HPDE6-E6E7 (cell line): ENCODE measurements at regions not wholly inside any gene's neighbourhood (a gene's known extent, or its start where the extent isn't known, plus 50 kb on each side); places are given as distances from the start of the nearest gene placed in this dataset.

Experiments
- DNase-seq: peaks from one replicate; pipeline ENCODE4 v3.0.0; 2011; ENCODE audit warnings: missing footprints; ENCODE audit errors: extremely low spot score

DNA sequence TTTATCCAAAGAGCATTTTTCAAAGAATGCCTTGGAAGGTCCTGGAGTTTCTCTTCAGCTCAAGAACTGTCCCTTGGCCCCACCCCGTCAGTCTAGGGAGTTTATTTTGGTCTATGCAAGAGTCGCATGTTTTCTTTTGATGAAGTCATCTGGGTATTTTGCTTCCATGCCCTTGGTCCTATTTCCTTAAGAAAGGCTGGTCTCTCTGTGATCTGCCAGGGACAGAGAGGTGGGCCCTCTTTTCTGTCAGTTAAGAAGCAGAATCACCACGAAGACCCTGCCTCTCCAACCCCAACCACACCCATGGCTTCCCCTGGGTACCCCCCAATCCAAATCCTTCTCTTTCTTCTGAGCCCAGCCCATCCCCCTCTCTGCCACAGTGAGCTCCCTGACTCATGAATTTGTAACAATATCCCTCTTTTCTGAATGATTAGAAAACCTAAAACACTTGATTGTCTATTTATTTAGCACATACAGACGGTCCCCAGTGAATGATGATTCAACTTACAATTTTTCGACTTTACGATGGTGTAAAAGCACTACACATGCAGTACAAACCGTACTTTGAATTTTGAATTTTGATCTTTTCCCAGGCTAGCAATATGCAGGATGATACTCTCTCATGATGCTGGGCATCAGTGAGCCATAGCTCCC is 163.5 kb upstream of the ADRA1B start:
- no peak for DNase-seq

DNA sequence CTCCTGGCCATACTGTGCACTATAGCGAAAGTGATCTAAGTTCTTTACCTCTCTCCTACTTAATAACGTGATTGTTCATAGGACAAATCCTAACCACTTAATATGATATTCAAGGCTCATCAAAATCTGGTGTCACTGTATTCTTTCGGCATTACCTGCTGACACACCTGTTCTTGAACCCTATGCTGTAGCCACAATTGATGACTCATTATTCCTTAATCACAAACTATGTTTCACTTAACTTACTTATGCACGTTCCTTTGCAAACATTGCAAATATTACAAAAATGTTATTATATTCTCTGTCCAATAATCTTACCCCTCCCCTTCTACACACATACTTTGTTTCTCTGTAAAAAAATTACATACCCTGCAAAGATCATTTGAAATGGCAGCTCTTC is 158.1 kb upstream of the ADRA1B start:
- DNase-seq = no peak

DNA sequence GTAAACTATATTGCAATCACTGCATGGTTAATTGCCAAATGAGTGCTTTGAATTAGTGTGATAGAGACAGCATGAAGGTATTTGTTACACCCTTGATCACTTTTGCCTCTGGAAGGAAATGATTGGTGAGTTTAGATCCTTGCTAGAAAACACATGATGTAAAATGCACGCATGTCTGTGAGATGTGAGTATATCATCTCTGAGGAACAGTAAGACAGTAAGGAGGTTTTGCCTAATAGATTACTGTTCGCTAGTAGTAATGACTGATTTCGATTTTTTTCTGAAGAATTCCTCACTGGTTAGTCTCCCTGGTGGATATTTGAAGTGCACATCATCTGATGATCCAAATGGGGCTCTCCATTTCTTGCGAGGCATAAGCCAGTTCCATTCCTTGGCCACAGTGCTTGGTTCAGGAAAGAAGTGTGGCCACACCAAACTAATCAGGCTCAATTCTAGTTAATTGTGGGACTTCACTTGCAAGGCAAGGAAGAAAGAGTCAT is 156.4 kb upstream of the ADRA1B start:
- DNase-seq = no peak

DNA sequence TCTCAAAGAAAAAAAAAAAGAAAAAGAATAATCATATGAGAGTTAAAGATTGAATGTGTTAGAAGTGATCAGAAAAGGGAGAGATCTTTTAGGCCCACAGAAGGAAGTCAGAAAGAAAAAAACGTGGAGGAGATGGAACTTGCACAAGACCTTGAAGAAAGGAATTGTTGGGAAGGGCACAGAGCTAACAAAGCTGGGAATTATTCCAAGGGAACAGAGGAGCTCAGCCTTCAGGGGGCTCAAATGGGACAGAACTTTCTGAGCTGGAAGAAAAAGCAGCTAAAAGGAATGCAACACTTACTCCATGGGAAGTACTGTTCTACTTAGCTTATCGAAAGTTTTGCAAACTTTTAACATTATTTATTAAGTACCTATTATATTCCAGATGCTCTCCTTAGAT is 153.4 kb upstream of the ADRA1B start:
- DNase-seq = no peak

DNA sequence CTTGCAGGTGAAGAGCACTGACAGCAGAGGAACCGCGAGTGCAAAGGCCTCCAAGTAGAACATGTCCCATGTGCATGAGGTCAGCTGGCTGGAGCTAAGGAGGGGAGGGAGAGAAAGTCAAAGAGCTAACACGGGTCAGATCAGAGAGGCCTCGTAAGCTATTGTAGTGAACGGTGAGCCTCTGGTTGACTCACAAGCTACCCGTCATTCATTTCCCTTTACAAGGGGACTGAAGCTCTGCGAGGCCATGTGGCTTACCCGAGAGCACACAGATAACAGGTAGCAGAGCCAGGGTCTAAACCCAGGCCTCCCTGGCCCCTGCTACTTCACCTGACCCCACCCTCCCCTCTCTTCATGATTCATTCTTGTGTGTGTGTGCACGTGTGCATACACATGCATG is 152.7 kb upstream of the ADRA1B start:
- DNase-seq = no peak

DNA sequence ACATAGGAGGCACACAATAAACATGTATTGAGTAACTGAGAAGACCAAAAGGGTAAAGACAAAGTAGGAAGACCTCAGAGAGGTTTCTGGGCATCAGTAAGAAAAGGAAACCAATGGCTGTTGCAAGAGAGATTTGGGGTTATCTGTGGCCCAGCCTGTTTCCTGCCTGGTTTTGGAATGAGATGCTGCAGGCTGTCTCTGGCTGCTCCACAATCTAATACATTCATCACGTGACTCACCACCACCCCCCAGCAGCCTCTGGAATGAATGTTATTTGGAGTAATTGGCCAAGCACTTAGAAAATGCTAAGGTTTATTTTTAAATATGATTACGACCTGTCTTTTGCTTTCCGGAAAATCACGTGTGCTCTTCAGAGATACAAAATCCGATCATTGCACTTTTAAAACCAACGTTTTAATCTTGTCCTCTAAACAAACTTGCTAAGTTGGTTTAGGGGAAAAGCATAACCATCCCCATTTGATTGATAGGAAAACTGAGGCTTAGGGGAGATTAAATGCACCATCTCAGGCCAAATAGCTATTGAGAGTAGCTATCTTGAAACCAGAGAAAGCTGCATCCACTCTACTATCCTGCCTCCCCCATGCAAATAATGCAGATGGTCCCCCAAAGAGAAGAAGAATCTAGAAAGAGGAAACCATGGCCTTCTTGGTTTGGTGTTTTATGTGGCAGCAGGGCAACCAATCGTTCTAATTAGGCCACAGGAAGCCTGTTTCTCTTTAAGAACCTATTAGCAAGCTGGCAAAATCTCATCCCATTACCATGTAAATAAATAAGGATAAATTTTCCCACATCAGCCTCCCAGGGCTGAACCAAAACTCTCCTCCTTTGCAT is 151.8 kb upstream of the ADRA1B start:
- DNase-seq = no peak

DNA sequence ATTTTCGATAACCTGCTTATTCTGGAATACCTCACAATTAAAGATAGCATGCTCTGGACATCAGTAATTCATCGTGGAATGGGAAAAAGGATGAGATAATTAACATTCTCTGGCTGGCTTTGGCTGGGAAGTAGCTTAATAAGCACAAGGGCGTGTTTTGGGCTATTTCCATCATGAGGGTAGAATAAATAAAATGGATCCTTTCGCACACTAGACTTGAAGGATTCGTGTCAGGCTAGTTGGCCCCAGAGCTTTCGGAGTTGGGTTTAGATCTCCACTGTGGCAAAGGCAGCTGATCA is 151.2 kb upstream of the ADRA1B start:
- no peak for DNase-seq

DNA sequence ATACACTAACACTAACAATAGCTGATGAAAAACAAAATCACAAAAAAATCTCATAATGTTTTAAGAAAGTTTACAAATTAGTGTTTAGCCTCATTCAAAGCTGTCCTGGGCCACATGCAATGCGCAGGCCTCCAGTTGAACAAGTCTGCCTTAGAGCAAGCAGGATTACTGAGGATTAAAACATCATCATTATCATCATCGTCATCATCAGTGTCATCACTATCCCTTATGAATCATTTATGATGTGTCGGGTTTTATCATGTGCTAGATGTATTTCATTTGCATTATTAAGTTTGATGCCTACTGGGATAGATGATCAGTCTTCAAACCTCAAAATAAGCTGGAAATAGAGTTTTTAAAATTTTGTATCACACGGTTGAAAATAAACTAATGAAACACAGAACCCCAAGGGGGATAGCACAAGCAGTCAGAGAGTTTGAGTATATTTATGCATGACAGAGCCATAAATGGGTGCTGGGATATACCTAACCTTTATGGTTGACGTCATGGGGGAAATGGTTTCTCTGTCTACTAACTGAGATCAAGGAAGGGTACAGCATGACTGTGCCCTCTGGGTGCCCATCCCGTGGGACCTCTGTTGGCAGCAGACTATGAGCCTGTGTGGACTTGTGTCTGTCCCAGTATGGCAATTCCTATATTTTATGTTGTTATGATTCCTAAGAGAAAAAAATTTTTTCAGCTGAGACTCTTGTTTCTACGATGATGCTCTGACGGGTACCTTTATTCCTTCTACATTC is 150.3 kb upstream of the ADRA1B start:
- DNase-seq = no peak

DNA sequence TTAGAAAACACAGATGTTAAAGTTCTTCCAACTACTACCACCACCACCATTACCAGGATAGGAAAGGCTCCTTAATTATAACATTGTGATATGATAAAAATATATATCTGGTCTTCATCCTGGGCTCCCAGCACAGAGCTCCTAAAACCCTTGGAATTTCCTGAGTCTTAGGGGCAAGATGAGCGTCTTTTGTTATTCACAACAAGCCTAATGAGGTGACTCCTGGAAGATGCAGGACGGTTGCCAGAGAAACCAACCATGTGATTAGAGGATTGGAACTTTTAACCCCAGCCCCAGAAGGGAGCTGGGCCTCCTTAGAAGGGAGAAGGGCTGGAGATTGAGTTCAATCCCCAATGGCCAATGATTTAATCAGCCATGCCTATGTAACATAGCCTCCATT is 148.0 kb upstream of the ADRA1B start:
- DNase-seq = no peak

DNA sequence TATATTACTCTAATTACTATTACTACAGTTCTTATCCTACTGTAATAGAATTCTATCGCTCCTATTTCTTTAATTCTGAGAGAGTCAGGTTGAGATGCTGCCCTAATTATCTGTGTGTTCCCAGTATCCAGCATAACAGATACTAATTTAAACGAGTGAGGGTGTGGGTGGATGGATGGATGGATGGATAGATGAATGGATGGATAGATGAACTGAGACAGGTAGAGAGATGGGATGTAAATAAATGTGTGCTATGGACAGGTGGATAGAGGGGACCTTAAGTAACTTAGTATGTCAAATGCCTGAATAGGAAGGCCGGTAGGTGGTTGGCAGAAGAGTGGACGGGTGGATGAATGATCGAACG is 143.6 kb upstream of the ADRA1B start:
- no peak for DNase-seq

DNA sequence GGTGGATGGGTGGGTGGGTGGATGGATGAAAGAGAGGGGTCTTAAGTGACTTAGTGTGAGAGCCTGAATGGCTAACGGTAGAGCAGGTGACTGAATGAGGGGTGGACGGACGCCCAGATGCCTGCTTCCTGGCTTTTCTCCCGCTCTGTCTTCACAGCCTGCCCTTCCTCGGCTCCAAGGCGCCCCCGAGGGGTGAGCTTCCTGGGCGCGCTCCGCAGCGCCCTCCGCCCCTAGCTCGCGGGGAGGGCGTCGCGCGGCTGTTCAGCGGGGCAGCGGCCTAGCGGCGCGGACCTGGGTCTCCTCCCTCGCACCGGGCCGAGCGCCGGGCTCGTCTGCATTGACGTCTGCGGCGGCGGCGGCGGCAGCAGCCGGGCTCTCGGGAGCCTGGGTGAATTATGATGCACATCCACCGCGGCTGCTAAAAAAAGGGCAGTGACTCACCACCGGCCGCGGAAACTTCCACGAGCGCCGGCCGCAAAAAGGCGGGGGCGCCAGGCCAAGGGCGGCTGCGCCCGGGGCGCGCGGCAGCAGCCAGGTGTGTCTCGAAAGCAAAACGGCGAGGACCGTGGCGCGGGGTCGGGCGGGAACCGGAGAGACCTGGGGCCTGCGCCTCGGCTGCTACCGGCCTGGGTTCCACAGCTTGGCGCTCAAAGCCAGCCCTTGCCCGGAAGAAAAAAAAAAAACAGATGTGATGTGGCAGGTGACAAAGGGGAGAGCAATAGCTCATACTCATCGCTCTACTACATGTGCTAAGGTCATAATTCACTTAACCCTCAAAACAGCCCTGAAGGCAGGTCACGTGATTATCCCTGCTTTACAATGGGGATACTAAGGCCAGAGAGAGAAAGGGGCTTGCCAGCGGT is 143.0 kb upstream of the ADRA1B start:
- peak; percentile 83 for DNase-seq

DNA sequence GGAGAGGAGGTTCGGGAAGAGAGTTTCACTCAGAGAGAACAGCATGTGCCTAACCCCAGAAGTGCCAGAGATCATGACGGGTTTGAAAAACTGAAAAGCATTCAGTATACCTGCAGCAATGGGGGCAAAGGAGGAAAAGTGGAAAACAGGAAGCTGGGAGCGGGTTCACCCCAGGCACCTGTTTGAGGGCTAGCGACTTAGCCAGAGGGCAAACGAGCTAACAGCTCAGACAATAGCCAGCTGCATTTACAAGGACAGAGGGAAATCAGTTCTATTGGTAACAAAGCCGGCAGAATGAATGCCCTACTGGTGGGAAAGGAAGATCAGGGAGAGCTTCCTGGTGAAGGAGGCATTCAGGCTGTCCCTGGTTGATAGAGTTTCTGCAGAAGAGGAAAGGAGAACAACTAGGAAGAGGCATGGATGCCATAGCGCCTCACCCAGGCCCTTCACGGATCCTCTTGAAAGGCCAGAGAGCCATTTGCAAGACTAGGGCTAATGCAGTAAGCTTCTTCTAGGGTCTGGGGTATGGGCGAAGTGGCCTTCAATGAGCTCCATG is 141.7 kb upstream of the ADRA1B start:
- no peak for DNase-seq

DNA sequence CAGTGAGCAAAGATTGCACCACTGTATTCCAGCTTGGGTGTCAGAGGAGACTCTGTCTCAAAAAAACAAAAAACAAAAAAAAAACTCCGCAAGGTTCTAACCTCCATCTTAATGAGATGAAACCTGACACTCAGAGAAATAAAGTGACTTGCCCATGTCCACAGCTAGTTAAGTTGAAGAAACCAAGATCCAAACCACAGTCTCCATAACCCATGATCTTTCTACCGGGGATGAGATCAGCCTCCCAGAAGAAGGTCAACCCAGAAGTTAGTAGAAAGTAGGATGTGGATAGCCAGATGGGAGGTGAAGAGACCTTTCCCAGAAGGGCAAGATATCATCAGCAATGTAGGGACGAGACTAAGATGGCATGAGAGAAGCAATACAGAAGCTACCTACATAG is 140.4 kb upstream of the ADRA1B start:
- no peak for DNase-seq

DNA sequence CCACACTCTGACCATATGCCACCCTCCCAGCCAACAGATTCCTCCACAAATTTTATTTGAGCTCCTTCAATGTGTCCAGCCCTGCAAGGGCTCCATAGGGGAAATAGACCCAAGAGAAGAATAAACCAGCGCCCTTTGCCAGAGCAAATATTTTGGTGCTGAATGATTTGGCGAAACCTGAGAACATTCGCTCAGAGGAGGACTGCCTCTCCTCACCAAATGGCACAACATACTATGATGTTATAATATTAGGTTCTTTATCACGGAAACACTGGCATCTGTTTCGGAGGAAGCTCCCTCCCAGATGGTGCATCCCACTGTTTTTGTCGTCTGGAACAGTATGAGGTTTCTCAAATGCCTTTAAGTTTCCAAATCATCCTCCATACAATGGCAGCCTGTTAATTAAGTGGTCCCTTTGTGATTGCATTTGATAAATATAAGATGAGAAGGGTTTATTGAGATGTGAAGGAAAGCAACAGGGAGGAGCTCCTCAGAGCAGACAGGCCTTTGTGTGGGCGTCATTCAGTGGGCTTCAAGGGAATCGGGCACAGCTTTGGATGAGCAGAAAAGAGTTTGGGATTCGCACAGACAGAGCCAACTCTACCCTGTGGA is 139.1 kb upstream of the ADRA1B start:
- no peak for DNase-seq

DNA sequence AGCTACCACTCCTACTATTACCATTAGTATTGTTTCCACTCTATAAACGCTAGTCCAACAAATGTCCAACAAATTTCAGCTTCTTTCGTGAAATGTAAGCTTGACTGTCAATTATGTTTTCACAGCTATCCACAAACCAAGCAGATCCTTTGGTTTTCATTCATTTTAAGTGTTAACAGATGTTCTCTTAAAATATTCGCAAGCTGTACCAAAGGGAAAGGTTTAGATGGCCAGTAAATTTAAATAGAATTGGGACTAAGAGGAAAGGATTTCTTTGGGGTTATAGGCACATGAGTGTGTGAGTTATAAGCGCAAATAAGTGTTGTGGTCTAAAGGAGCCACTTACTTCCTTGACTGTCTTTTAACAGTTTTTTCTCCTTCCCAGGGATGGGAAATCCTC is 136.8 kb upstream of the ADRA1B start:
- no peak for DNase-seq

DNA sequence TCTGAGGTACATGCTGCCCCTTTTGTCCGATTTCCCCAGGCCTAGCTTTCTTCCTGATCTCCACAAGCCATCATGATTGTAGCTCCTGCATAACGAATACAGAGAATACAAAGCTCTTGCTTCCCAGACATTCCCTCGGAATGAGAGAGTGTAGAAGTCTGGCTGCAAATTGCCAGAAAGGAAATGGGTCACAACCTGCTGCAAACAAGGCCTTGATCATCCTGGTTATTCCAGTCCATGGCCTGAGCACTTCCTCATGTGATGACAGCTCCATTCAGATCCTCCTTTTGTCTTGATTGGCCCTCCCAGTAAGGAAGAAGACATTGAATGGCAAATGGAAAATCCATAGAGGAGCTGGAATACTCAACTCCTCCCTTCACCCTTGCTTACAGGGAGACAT is 136.0 kb upstream of the ADRA1B start:
- no peak for DNase-seq

DNA sequence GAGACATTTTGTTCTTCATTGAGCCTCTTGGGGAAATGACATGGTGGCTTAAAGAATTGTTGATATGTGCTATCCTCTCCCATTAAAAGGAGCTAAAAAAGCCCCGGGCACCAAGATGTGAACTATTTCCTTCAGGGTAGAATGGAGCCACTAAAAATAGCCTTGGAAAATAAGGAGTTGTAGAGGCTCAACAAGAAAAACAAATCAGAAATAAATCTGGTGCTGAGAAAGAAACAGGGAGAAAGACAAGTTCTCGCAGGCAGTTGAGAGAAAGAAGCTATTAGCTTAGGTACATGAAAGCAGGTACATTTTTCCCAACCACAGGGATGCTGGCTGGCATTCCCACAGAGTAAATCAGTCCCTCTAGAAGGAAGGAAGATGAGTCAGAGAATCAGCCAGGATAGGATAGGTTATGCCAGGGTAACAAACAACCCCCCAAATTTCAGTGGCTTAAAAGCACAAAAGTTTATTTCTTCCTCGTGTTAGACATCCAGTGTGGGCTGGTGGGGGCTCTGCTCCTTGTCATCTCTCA is 134.6 kb upstream of the ADRA1B start:
- DNase-seq = peak; percentile 19

DNA sequence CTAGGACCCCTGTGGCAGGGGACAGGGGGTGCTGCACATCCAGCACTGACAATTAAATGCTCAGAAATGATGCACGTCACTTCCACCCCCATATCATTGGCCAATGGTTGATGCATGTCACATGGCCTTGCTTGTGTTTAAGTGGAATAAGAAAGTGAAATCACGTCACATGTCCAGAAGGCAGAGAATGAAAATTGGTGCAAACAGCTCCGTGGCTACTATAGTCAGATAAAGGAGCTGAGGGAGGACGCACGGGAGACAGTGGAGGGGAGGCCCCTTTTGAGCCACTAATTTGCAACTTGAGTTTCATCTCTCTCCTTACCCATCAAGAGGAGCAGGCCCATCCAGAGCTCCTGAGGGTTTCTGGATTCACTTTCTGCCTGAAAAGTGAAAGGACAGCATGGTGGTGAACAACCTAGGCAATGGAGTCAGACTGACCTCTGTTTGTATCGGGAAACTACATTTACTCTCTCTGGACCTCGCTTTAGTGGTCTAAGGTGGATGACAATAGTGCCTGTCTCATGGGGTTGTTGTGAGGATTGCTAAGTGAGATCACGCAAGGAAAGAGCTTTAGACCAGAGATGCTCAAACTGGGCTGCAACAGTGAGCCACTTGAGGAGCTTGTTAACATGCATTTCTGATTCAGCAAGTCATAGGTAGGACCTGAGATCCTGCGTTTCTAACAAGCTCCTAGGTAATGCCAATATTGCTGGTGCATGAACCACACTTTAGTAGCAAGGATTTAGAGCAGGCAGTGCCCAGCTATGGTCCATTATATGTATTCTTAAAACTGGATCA is 133.9 kb upstream of the ADRA1B start:
- DNase-seq = no peak

DNA sequence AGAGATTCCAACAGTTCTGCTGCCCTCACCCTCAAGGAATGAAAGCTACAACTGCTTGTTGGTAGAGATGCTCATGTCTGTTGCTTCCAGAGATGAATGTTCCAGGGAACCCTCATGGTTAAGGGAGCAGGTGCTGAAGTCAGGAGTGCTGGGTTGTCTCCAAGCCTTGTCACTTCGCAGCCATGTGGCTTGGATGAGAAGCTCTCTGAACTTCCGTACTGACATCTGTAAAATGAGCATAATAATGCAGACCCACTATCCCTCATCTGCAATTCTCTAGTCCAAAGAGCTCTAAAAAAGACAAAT is 133.3 kb upstream of the ADRA1B start:
- no peak for DNase-seq

DNA sequence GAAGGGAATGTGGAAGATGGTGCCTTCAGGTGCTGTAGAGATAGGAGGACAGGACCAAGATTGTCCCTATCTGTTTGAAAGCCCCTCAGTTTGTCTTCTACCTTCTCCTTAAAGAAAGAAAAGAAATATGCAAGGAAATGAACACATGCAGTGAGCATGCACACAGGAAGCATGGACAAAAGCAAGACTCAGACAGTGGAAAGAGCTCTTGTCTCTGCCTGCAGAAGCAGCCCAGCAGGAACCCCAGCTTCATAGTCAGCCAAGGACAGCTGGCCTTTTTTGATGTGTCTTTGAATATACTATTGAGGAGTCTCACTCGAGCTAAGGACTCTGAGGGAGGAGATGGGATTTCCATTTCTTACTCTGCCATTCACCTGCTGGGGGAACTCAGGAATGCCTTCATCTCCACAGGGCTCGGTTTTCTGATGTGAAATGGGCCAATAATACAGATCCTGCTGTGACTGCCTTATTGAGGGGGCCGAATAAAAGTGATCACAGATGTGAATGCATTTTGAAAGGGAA is 132.5 kb upstream of the ADRA1B start:
- DNase-seq = no peak
